ENCODE measurements at regions not wholly inside any gene's neighbourhood (a gene's known extent, or its start where the extent isn't known, plus 50 kb on each side); places are given as distances from the start of the nearest gene placed in this dataset.
"Not testable (repeated sequence)": the region's sequence is repeated elsewhere in the genome, so short reads cannot be mapped to it uniquely, and the experiment has no call there.

GRCh38 chr13:44748439-44748838, 172.3 kb upstream of the TSC22D1 start:
- ATAC-seq (no peak), DNase-seq (no peak)

- ATAC-seq (no peak), DNase-seq (no peak)
These were observed 171.0 kb upstream of the TSC22D1 start for GRCh38 chr13:44747179-44747578.

GRCh38 chr13:44746690-44747089, 170.6 kb upstream of the TSC22D1 start:
- ATAC-seq: no peak
- DNase-seq: no peak

- DNase-seq: no peak
- ATAC-seq: no peak
These were observed 168.9 kb upstream of the TSC22D1 start for GRCh38 chr13:44744880-44745633.

GRCh38 chr13:44739539-44739938, 163.4 kb upstream of the TSC22D1 start:
- ATAC-seq (no peak), DNase-seq (no peak)

- DNase-seq (no peak), ATAC-seq (no peak)
These were observed 163.0 kb upstream of the TSC22D1 start for GRCh38 chr13:44739120-44739519.

- DNase-seq: no peak
- ATAC-seq: no peak
These were observed 162.3 kb upstream of the TSC22D1 start for GRCh38 chr13:44738463-44738862.

GRCh38 chr13:44735806-44736205, 159.7 kb upstream of the TSC22D1 start:
- DNase-seq (no peak), ATAC-seq (no peak)

- DNase-seq (no peak), ATAC-seq (no peak)
These were observed 158.1 kb upstream of the TSC22D1 start for GRCh38 chr13:44734201-44734707.

- no peak for DNase-seq
- ATAC-seq: no peak
These were observed 156.5 kb upstream of the TSC22D1 start for GRCh38 chr13:44732503-44733098.

- ATAC-seq: no peak
- DNase-seq: no peak
These were observed 154.7 kb upstream of the TSC22D1 start for GRCh38 chr13:44730851-44731250.

- no peak for DNase-seq
- ATAC-seq: no peak
These were observed 154.0 kb upstream of the TSC22D1 start for GRCh38 chr13:44730099-44730498.

- not testable (repeated sequence) for DNase-seq, ATAC-seq
These were observed 151.5 kb upstream of the TSC22D1 start for GRCh38 chr13:44727591-44727990.

- DNase-seq (no peak), ATAC-seq (no peak)
These were observed 150.6 kb upstream of the TSC22D1 start for GRCh38 chr13:44726778-44727177.

GRCh38 chr13:44726214-44726613, 150.1 kb upstream of the TSC22D1 start:
- no peak for DNase-seq

GRCh38 chr13:44719857-44720671, 143.9 kb upstream of the TSC22D1 start:
- no peak for ATAC-seq
- no peak for DNase-seq

More at GRCh38 chr13:44726214-44726613, 150.1 kb upstream of the TSC22D1 start:
- ATAC-seq: no peak

GRCh38 chr13:44718467-44718866, 142.3 kb upstream of the TSC22D1 start:
- no peak for DNase-seq
- no peak for ATAC-seq

- ATAC-seq: no peak
- no peak for DNase-seq
These were observed 139.4 kb upstream of the TSC22D1 start for GRCh38 chr13:44715287-44716230.

- no peak for ATAC-seq
- DNase-seq: no peak
These were observed 137.8 kb upstream of the TSC22D1 start for GRCh38 chr13:44713788-44714469.

GRCh38 chr13:44711706-44712105, 135.6 kb upstream of the TSC22D1 start:
- DNase-seq: no peak
- no peak for ATAC-seq

GRCh38 chr13:44710576-44710975, 134.4 kb upstream of the TSC22D1 start:
- ATAC-seq: peak; percentile 99
- DNase-seq: peak; percentile 37
